Brain microvascular endothelial cell (primary cell): ENCODE measurements at regions not wholly inside any gene's neighbourhood (a gene's known extent, or its start where the extent isn't known, plus 50 kb on each side); places are given as distances from the start of the nearest gene placed in this dataset.
A peak's percentile ranks its signal among the peaks of the same experiment; 100 is the strongest.

Experiments used
- DNase-seq: peaks from one replicate; pipeline ENCODE4 v3.0.0-alpha.2; 2020
- H3K27ac ChIP-seq: fragments of 250-450 bp; sonication (Bioruptor Pico); 2 replicates; pipeline ENCODE4 v1.5.1; 2020; ENCODE audit warnings: mild to moderate bottlenecking, moderate library complexity
- H3K27me3 ChIP-seq: fragments of 250-450 bp; sonication (Bioruptor Pico); replicated peaks from 2 replicates; pipeline ENCODE4 v1.5.1; 2020; ENCODE audit warnings: mild to moderate bottlenecking
- H3K36me3 ChIP-seq: fragments of 250-450 bp; sonication (Bioruptor Pico); replicated peaks from 2 replicates; pipeline ENCODE4 v1.5.1; 2020; ENCODE audit warnings: mild to moderate bottlenecking
- H3K4me3 ChIP-seq: 2 replicates; pipeline ENCODE4 v1.5.1; 2011; ENCODE audit warnings: low read depth, mild to moderate bottlenecking, control low read depth, low read length, moderate library complexity
- in situ Hi-C: cut with HindIII; loops from 2 replicates; pipeline ENCODE4 v1.10.0; 2017; ENCODE audit warnings: low sequenced_read_pairs, low pct_ligation_motif_present
- TF ChIP-seq, protein P1 (sequence below): IDR thresholded peaks from 2 replicates; pipeline ENCODE4 v1.5.1; 2011; ENCODE audit warnings: low read depth, mild to moderate bottlenecking, moderate library complexity, low read length, control low read depth, inconsistent platforms; ENCODE audit errors: missing control alignments

DNA sequence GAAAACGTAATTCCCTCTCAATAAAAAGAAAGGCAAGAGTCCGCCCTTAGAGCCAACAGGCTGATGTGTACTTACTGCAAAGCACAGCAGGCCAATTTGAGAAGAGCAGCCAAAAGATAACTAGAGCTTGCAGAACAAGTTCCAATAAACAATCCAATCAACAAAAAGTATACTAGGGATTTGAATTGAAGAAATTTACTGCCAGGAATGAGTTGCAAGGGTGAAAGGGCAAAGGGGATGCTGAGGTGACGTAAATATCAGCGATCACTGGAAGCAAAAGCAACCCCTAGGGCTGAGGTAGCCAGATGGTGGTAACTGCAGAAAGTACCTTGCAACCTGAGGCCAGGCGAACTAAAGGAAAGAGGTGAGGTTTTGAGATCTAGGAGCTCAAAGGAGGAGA, 152.1 kb upstream of the TENM3 start:
- Histone ChIP-seq H3K27me3 (no peaks in the 10 kb centered on the region), H3K36me3 (no peaks in the 10 kb centered on the region), H3K27ac (no peak overlapping the region), H3K4me3 (no peak overlapping the region)
- no peak for DNase-seq
- TF ChIP-seq, protein P1, sequence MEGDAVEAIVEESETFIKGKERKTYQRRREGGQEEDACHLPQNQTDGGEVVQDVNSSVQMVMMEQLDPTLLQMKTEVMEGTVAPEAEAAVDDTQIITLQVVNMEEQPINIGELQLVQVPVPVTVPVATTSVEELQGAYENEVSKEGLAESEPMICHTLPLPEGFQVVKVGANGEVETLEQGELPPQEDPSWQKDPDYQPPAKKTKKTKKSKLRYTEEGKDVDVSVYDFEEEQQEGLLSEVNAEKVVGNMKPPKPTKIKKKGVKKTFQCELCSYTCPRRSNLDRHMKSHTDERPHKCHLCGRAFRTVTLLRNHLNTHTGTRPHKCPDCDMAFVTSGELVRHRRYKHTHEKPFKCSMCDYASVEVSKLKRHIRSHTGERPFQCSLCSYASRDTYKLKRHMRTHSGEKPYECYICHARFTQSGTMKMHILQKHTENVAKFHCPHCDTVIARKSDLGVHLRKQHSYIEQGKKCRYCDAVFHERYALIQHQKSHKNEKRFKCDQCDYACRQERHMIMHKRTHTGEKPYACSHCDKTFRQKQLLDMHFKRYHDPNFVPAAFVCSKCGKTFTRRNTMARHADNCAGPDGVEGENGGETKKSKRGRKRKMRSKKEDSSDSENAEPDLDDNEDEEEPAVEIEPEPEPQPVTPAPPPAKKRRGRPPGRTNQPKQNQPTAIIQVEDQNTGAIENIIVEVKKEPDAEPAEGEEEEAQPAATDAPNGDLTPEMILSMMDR = no peak
- in situ Hi-C loops = no loop called here

DNA sequence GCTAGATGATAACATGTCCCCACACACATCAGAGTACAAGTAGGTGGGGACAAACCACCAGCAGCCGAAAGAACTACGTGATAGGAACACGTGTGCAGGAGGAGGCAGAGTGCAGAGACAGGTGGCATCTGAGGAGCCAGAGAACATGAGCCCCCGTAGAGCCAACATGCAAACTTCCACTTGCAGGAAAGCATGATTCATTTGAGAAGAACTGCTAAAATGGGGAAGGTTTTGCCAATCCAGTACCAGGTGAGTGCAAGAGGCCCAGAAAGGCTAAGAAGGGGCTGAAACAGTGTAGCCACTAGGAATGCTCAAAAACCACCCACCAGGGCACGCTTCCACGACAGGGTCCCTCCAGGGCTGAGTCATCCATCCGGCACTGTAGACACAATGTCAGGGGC, 149.8 kb upstream of the TENM3 start:
- Histone ChIP-seq H3K27ac (no peak overlapping the region), H3K4me3 (no peak overlapping the region), H3K36me3 (no peaks in the 10 kb centered on the region), H3K27me3 (no peaks in the 10 kb centered on the region)
- DNase-seq = peak; percentile 16
- TF ChIP-seq, protein P1 = no peak
- in situ Hi-C loops = no loop called here

DNA sequence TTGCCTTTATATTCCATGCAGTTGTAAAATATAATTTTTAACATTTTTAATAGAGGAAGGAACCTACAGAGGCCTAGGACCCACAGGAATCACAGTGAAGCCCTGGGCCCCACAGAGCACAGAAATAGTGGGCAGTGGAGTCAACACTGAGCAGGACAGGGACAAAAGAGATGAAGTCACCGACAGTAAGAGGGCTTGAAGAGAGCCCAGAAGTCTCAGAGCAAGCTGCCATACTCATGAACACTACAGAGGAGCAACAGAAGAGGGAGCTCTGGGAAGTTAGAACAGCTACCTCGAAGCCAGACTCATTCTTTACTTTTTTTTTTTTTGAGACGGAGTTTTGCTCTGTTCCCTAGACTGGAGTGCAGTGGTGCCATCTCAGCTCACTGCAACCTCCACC, 149.3 kb upstream of the TENM3 start:
- H3K27me3 ChIP-seq = no peaks in the 10 kb centered on the region
- no peak for DNase-seq
- no peaks in the 10 kb centered on the region for H3K36me3 ChIP-seq
- H3K27ac ChIP-seq = no peak overlapping the region
- H3K4me3 ChIP-seq = no peak overlapping the region
- TF ChIP-seq, protein P1 = peak; percentile 41
- in situ Hi-C loops = no loop called here

DNA sequence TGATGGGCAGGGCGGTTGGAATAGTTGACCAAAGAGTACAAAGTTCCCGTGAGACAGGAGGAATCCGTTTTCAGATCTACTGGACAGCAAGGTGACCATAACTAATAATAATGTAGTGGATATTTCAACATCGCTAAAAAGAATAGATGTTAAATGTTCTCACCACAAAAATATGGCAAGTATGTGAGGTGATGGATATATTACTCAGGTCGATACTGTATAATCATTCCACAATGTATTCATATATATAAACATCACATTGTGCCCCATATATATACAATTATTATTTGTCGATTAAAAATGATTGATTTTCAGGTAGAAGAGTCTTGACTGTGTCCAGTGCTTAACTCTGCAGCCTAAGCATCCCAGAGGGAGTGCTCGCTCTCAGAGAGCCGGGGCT, 141.6 kb upstream of the TENM3 start:
- H3K27me3 ChIP-seq = no peaks in the 10 kb centered on the region
- no peak overlapping the region for H3K4me3 ChIP-seq
- no peaks in the 10 kb centered on the region for H3K36me3 ChIP-seq
- in situ Hi-C loops = no loop called here
- no peak overlapping the region for H3K27ac ChIP-seq
- no peak for DNase-seq
- TF ChIP-seq, protein P1 = no peak

DNA sequence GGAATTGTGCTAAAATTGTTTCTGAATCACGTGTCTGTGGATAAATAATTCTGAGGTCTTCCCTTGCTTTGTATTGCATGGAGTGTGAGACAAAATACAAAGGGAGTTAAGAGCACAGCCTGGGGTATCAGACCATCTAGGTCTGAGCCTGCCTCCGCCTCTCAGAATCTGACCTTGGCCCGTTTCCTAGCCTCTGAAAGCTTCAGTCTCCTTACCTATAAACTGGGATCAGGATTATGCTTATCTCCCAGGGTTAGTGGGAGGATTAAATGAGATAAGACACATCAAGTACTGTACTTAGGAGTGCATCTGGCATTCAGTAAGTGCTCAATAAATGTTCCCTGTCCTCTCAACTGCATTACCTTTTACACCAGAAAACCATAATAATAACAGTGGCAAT, 140.6 kb upstream of the TENM3 start:
- Histone ChIP-seq H3K27me3 (no peaks in the 10 kb centered on the region), H3K4me3 (no peak overlapping the region), H3K27ac (no peak overlapping the region), H3K36me3 (no peaks in the 10 kb centered on the region)
- TF ChIP-seq, protein P1 = no peak
- in situ Hi-C loops = no loop called here
- no peak for DNase-seq

- no peaks in the 10 kb centered on the region for H3K27me3 ChIP-seq
- TF ChIP-seq, protein P1 = no peak
- in situ Hi-C loops = no loop called here
- no peaks in the 10 kb centered on the region for H3K36me3 ChIP-seq
- DNase-seq = no peak
- H3K27ac ChIP-seq = no peak overlapping the region
- H3K4me3 ChIP-seq = no peak overlapping the region
Measured at GRCh38 chr4:182103614-182104319, 139.4 kb upstream of the TENM3 start.
